ENCODE measurements at regions not wholly inside any gene's neighbourhood (a gene's known extent, or its start where the extent isn't known, plus 50 kb on each side); places are given as distances from the start of the nearest gene placed in this dataset.

DNA sequence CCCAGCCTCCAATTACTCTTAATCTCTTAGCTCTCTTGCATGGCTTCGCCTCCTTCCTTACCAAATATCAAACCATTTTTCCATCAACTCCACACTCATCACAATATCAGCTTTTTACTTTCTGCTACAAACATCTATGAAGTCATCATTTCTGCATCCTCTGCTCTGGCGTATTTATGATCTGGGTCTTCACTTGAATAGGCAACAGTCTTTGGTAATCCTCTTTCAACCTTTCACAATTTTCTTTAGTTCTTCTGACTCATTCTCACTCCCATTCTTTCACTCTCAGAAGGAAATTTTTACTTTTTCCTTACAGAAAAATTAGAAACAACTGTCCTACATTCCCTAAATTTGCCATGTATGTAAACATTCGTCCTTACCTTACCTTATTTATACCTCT lies 522.4 kb downstream of the HDGFL1 start:
- no peaks in the 10 kb centered on the region for H3K27me3 ChIP-seq
- ATAC-seq (no peak), DNase-seq (no peak)
- no peak overlapping the region for H3K27ac ChIP-seq
- no peak overlapping the region for H3K4me3 ChIP-seq
- H3K4me1 ChIP-seq: no peaks in the 10 kb centered on the region
- TF ChIP-seq POLR2A (IDR thresholded peaks at IDR 0.05): no peak
- TF ChIP-seq CTCF (IDR thresholded peaks at IDR 0.05): no peak
- 53 to 83% (median 72%) methylated on average over 3 of the region's 3 CpGs for whole genome bisulfite sequencing, 4 donors
- intact Hi-C loops (cut with DNase I): no loop called here
- H3K36me3 ChIP-seq: no peaks in the 10 kb centered on the region
- peaks cover 0 to 9% (median 0%) of the 10 kb centered on the region in 12 donors for H3K9me3 ChIP-seq

GRCh38 chr6:23096876-23097275 lies 527.5 kb downstream of the HDGFL1 start:
- no peak for DNase-seq
- Histone ChIP-seq H3K9me3 (peaks cover 0 to 10% (median 0%) of the 10 kb centered on the region in 12 donors), H3K27ac (no peak overlapping the region), H3K4me3 (no peak overlapping the region), H3K36me3 (no peaks in the 10 kb centered on the region), H3K4me1 (no peaks in the 10 kb centered on the region), H3K27me3 (no peaks in the 10 kb centered on the region)
- TF ChIP-seq CTCF (IDR thresholded peaks at IDR 0.05) (no peak), POLR2A (IDR thresholded peaks at IDR 0.05) (no peak)
- WGBS, 4 donors: 81 to 89% (median 85%) methylated on average over 1 of the region's 1 CpG
- intact Hi-C loops (cut with DNase I): no loop called here
- ATAC-seq: no peak

DNA sequence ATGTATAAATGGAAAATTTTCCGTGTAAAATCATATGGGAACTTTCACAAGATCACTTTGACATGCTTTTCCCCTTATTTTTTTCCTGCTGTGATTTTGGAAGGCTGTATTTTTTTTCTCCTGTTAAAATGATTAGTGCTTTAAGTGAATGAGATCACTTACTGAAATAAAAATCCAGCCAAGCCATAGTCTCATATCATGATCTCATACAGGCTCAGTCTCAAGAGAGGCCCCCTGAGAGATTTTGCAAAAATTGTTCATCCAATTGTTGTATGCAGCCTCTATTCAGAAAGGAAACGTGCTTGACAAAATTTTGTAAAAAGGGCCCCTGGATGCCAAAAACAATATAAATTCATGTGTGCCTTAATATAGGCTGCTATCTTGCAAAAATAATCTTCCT lies 528.2 kb downstream of the HDGFL1 start:
- Histone ChIP-seq H3K9me3 (peaks cover 0 to 10% (median 0%) of the 10 kb centered on the region in 12 donors), H3K4me1 (no peaks in the 10 kb centered on the region), H3K36me3 (no peaks in the 10 kb centered on the region), H3K27me3 (no peaks in the 10 kb centered on the region), H3K4me3 (no peak overlapping the region), H3K27ac (no peak overlapping the region)
- no peak for ATAC-seq
- no peak for DNase-seq
- intact Hi-C loops (cut with DNase I): no loop called here
- 33 to 54% (median 38%) methylated on average over 2 of the region's 2 CpGs for WGBS, 4 donors
- no peak for TF ChIP-seq POLR2A (IDR thresholded peaks at IDR 0.05)
- no peak for TF ChIP-seq CTCF (IDR thresholded peaks at IDR 0.05)

DNA sequence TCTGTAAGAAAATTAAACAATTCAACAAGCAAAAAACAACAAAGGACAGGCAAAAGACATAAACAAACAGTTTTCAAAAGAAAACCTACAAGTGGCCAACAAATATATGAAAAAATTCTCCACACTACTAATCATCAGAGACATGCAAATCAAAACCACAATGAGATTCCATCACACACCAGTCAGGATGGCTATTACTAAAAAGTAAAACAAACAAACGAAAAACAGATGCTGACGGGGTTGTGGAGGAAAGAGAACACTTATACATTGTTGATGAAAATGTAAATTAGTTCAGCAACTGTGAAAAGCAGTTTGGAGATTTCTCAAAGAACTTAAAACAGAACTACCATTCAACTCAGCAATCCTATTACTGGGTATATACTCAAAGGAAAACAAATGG lies 537.6 kb downstream of the HDGFL1 start:
- ATAC-seq (no peak), DNase-seq (no peak)
- Histone ChIP-seq H3K9me3 (peaks cover 0 to 13% (median 0%) of the 10 kb centered on the region in 12 donors), H3K4me1 (no peaks in the 10 kb centered on the region), H3K27me3 (no peaks in the 10 kb centered on the region), H3K36me3 (no peaks in the 10 kb centered on the region), H3K4me3 (no peak overlapping the region), H3K27ac (no peak overlapping the region)
- 82 to 91% (median 87%) methylated on average over 2 of the region's 2 CpGs for WGBS, 4 donors
- no peak for TF ChIP-seq CTCF (IDR thresholded peaks at IDR 0.05)
- no peak for TF ChIP-seq POLR2A (IDR thresholded peaks at IDR 0.05)
- intact Hi-C loops (cut with DNase I): no loop called here
